H9 (cell line): ENCODE measurements at regions not wholly inside any gene's neighbourhood (a gene's known extent, or its start where the extent isn't known, plus 50 kb on each side); places are given as distances from the start of the nearest gene placed in this dataset.

ENCODE experiments used
- DNase-seq: peaks from one replicate; pipeline ENCODE4 v3.0.0-alpha.2; 2017
- H2AFZ ChIP-seq: one replicate; pipeline ENCODE4 v1.6.1; 2013; ENCODE audit warnings: mild to moderate bottlenecking, low read length, control low read depth, moderate library complexity
- H2AK5ac ChIP-seq: 2 replicates; pipeline ENCODE4 v1.6.1; 2013; ENCODE audit warnings: low read length, control low read depth, mixed read lengths; ENCODE audit not compliant: insufficient read length
- H2BK120ac ChIP-seq: one replicate; pipeline ENCODE4 v1.6.1; 2013; ENCODE audit warnings: low read depth, mild to moderate bottlenecking, low read length, control low read depth, inconsistent platforms; ENCODE audit not compliant: poor library complexity, severe bottlenecking
- H2BK12ac ChIP-seq: 2 replicates; pipeline ENCODE4 v1.6.1; 2013; ENCODE audit warnings: low read length, control low read depth, mixed read lengths, low read depth; ENCODE audit not compliant: insufficient read length
- H2BK15ac ChIP-seq: 2 replicates; pipeline ENCODE4 v1.6.1; 2013; ENCODE audit warnings: low read depth, low read length, control low read depth
- H2BK20ac ChIP-seq: one replicate; pipeline ENCODE4 v1.6.1; 2013; ENCODE audit warnings: low read depth, mild to moderate bottlenecking, low read length, control low read depth, inconsistent platforms; ENCODE audit not compliant: poor library complexity, severe bottlenecking
- H2BK5ac ChIP-seq: 2 replicates; pipeline ENCODE4 v1.6.1; 2013; ENCODE audit warnings: low read length, control low read depth, mixed read lengths; ENCODE audit not compliant: insufficient read length
- H3K14ac ChIP-seq: 2 replicates; pipeline ENCODE4 v1.6.1; 2013; ENCODE audit warnings: low read length, control low read depth; ENCODE audit not compliant: insufficient read depth
- H3K18ac ChIP-seq: 2 replicates; pipeline ENCODE4 v1.6.1; 2013; ENCODE audit warnings: low read depth, mild to moderate bottlenecking, mixed read lengths, low read length, control low read depth; ENCODE audit not compliant: insufficient read length
- H3K23ac ChIP-seq: 2 replicates; pipeline ENCODE4 v1.6.1; 2013; ENCODE audit warnings: low read length, control low read depth, mixed read lengths, low read depth; ENCODE audit not compliant: insufficient read length
- H3K23me2 ChIP-seq: 2 replicates; pipeline ENCODE4 v1.6.1; 2013; ENCODE audit warnings: low read depth, mild to moderate bottlenecking, mixed read lengths, low read length, control low read depth; ENCODE audit not compliant: insufficient read length, poor library complexity, severe bottlenecking
- H3K27ac ChIP-seq: 2 replicates; pipeline ENCODE4 v1.5.1; 2013; ENCODE audit warnings: low read length, control low read depth, mixed read lengths, low read depth; ENCODE audit not compliant: insufficient read length
- H3K27me3 ChIP-seq: 2 replicates; pipeline ENCODE4 v1.6.1; 2013; ENCODE audit warnings: low read length, control low read depth, inconsistent platforms; ENCODE audit not compliant: insufficient read depth
- H3K4ac ChIP-seq: 2 replicates; pipeline ENCODE4 v1.6.1; 2013; ENCODE audit warnings: low read depth, mild to moderate bottlenecking, control low read depth, inconsistent platforms, low read length, moderate library complexity
- H3K4me1 ChIP-seq: 2 replicates; pipeline ENCODE4 v1.6.1; 2013; ENCODE audit warnings: low read length, control low read depth, inconsistent platforms; ENCODE audit not compliant: insufficient read depth
- H3K4me2 ChIP-seq: 2 replicates; pipeline ENCODE4 v1.6.1; 2013; ENCODE audit warnings: low read length, control low read depth, mixed read lengths; ENCODE audit not compliant: insufficient read length, insufficient read depth
- H3K56ac ChIP-seq: 2 replicates; pipeline ENCODE4 v1.6.1; 2013; ENCODE audit warnings: low read depth, mild to moderate bottlenecking, mixed read lengths, low read length, control low read depth; ENCODE audit not compliant: insufficient read length
- H3K79me1 ChIP-seq: 2 replicates; pipeline ENCODE4 v1.6.1; 2013; ENCODE audit warnings: low read depth, mild to moderate bottlenecking, moderate library complexity, low read length, control low read depth, inconsistent platforms; ENCODE audit not compliant: insufficient read depth, poor library complexity, severe bottlenecking
- H3K79me2 ChIP-seq: 2 replicates; pipeline ENCODE4 v1.6.1; 2013; ENCODE audit warnings: low read length, control low read depth, inconsistent platforms; ENCODE audit not compliant: insufficient read depth
- H3K9ac ChIP-seq: 2 replicates; pipeline ENCODE4 v1.6.1; 2013; ENCODE audit warnings: low read length, control low read depth, mixed read lengths; ENCODE audit not compliant: insufficient read length; ENCODE audit errors: extremely low read depth
- H3K9me3 ChIP-seq: one replicate; pipeline ENCODE4 v1.6.1; 2013; ENCODE audit warnings: low read depth, low read length, inconsistent platforms; ENCODE audit not compliant: control insufficient read depth
- H3T11ph ChIP-seq: one replicate; pipeline ENCODE4 v1.6.1; 2013; ENCODE audit warnings: mild to moderate bottlenecking, low read length, control low read depth, inconsistent platforms
- H4K20me1 ChIP-seq: one replicate; pipeline ENCODE4 v1.6.1; 2013; ENCODE audit not compliant: control insufficient read depth, insufficient read length, insufficient read depth
- H4K5ac ChIP-seq: 2 replicates; pipeline ENCODE4 v1.6.1; 2013; ENCODE audit warnings: low read depth, mild to moderate bottlenecking, mixed read lengths, low read length, control low read depth; ENCODE audit not compliant: insufficient read length
- H4K8ac ChIP-seq: replicated peaks from 2 replicates; pipeline ENCODE4 v1.6.1; 2013; ENCODE audit warnings: low read length, control low read depth, mixed read lengths, low read depth; ENCODE audit not compliant: insufficient read length
- H4K91ac ChIP-seq: 2 replicates; pipeline ENCODE4 v1.6.1; 2013; ENCODE audit warnings: low read depth, mild to moderate bottlenecking, moderate library complexity, mixed read lengths, low read length, control low read depth; ENCODE audit not compliant: insufficient read length
- H3K27ac Mint-ChIP-seq, 3 experiments: 2 replicates in 2 of 3; 3 replicates in 1 of 3; pipeline ENCODE4 v1.8.0; 2020 to 2021; ENCODE audit warnings: mixed read lengths in 3 of 3, mild to moderate bottlenecking in 1 of 3, moderate library complexity in 1 of 3
- H3K27me3 Mint-ChIP-seq: 2 replicates; pipeline ENCODE4 v1.8.0; 2021; ENCODE audit warnings: low read depth, mild to moderate bottlenecking, moderate library complexity, mixed read lengths
- H3K36me3 Mint-ChIP-seq, 3 experiments: 2 replicates in 2 of 3; 3 replicates in 1 of 3; pipeline ENCODE4 v1.8.0; 2020 to 2021; ENCODE audit warnings: low read depth in 3 of 3, mixed read lengths in 3 of 3; ENCODE audit not compliant: insufficient read depth in 1 of 3
- H3K4me1 Mint-ChIP-seq, 2 experiments: 2 replicates each; pipeline ENCODE4 v1.8.0; 2020; ENCODE audit warnings: mixed read lengths in 2 of 2
- H3K4me3 Mint-ChIP-seq, 2 experiments: 2 replicates in 1 of 2; 3 replicates in 1 of 2; pipeline ENCODE4 v1.8.0; 2020 to 2021; ENCODE audit warnings: mild to moderate bottlenecking in 2 of 2, mixed read lengths in 2 of 2, moderate library complexity in 1 of 2
- H3K9me3 Mint-ChIP-seq, 2 experiments: 2 replicates in 1 of 2; 3 replicates in 1 of 2; pipeline ENCODE4 v1.8.0; 2020; ENCODE audit warnings: mild to moderate bottlenecking in 2 of 2, mixed read lengths in 2 of 2, moderate library complexity in 1 of 2
- TF ChIP-seq, protein P1 (sequence below): fragments of 200-600 bp; sonication (generic); conservative IDR thresholded peaks from 3 replicates; pipeline ENCODE4 v1.8.0; 2021; ENCODE audit warnings: antibody characterized with exemption, mild to moderate bottlenecking

DNA sequence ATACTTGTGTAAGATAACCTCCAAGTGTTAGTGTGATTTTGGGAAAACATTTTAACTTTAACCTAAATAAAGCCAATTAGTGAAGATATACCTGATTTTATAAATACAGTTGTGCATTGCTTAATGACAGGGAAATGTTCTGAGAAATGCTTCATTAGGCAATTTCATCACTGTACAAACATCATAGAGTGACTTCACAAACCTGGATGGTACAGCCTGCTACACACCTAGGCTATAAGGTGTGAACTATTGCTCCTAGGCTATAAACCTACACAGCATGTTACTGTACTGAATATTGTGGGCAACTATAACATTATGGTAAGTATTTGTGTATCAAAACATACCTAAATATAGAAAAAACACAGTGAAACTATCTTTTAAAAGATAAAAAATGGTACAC is 166.8 kb upstream of the TARS1 start:
- no peaks in the 10 kb centered on the region for H3K23me2 ChIP-seq
- H3K79me2 ChIP-seq, result no peaks in the 10 kb centered on the region
- no peaks in the 10 kb centered on the region for H4K20me1 ChIP-seq
- H3K4me2 ChIP-seq, result no peak overlapping the region
- H3K9ac ChIP-seq, result no peak overlapping the region
- no peak overlapping the region for H2AK5ac ChIP-seq
- H3K36me3 Mint-ChIP-seq, result no peaks in the 10 kb centered on the region
- no peak overlapping the region for H3K4ac ChIP-seq
- no peak overlapping the region for H3K23ac ChIP-seq
- TF ChIP-seq, protein P1, sequence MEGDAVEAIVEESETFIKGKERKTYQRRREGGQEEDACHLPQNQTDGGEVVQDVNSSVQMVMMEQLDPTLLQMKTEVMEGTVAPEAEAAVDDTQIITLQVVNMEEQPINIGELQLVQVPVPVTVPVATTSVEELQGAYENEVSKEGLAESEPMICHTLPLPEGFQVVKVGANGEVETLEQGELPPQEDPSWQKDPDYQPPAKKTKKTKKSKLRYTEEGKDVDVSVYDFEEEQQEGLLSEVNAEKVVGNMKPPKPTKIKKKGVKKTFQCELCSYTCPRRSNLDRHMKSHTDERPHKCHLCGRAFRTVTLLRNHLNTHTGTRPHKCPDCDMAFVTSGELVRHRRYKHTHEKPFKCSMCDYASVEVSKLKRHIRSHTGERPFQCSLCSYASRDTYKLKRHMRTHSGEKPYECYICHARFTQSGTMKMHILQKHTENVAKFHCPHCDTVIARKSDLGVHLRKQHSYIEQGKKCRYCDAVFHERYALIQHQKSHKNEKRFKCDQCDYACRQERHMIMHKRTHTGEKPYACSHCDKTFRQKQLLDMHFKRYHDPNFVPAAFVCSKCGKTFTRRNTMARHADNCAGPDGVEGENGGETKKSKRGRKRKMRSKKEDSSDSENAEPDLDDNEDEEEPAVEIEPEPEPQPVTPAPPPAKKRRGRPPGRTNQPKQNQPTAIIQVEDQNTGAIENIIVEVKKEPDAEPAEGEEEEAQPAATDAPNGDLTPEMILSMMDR, result no peak
- DNase-seq, result no peak
- H2AFZ ChIP-seq, result no peak overlapping the region
- H3K56ac ChIP-seq, result no peak overlapping the region
- no peak overlapping the region for H2BK12ac ChIP-seq
- H3K27me3 Mint-ChIP-seq, result no peaks in the 10 kb centered on the region
- no peaks in the 10 kb centered on the region for H3K27me3 ChIP-seq
- H4K5ac ChIP-seq, result no peak overlapping the region
- no peak overlapping the region for H2BK20ac ChIP-seq
- no peaks in the 10 kb centered on the region for H3K4me1 ChIP-seq
- H3K14ac ChIP-seq, result no peak overlapping the region
- no peak overlapping the region for H2BK15ac ChIP-seq
- H3K4me3 Mint-ChIP-seq, result no peak overlapping the region
- H3K9me3 Mint-ChIP-seq, result no peaks in the 10 kb centered on the region; a peak in 1 of 5 replicates
- no peaks in the 10 kb centered on the region for H3K79me1 ChIP-seq
- H3T11ph ChIP-seq, result no peak overlapping the region
- no peaks in the 10 kb centered on the region for H3K9me3 ChIP-seq
- H4K8ac ChIP-seq, result no peak overlapping the region
- H3K4me1 Mint-ChIP-seq, result no peaks in the 10 kb centered on the region
- H2BK120ac ChIP-seq, result no peak overlapping the region
- H4K91ac ChIP-seq, result no peak overlapping the region
- no peak overlapping the region for H3K18ac ChIP-seq
- H2BK5ac ChIP-seq, result no peak overlapping the region
- no peak overlapping the region for H3K27ac Mint-ChIP-seq
- no peak overlapping the region for H3K27ac ChIP-seq
